PC-9 (cell line): ENCODE measurements at regions not wholly inside any gene's neighbourhood (a gene's known extent, or its start where the extent isn't known, plus 50 kb on each side); places are given as distances from the start of the nearest gene placed in this dataset.

Source experiments
- BruUV-seq: library from RNA; stranded (reverse); fragments of 400-500 nt; replicated peaks from 2 replicates; lab custom pipeline; 2021; lab: Mats Ljungman, UMichigan
- CTCF ChIA-PET: fragments of 300-600 bp; sonication (Branson Sonifier 250); formaldehyde crosslinking; loops from one replicate; lab custom pipeline; 2022; ENCODE audit warnings: antibody characterized with exemption; lab: Charles Lee
- POLR2A ChIA-PET: fragments of 300-600 bp; sonication (Branson Sonifier 250); formaldehyde crosslinking; loops from one replicate; lab custom pipeline; 2022; ENCODE audit warnings: antibody characterized with exemption; ENCODE audit not compliant: unreplicated experiment; lab: Charles Lee
- DNase-seq, 2 experiments: peaks; one replicate each; pipeline versions ENCODE4 v3.0.0 to v3.0.0-alpha.2; 2015 to 2022; ENCODE audit warnings: mixed read lengths in 1 of 2
- H2AFZ ChIP-seq: fragments of 200-600 bp; sonication (generic); 2 replicates; pipeline ENCODE4 v1.8.1; 2017; ENCODE audit warnings: antibody characterized with exemption
- H3F3A ChIP-seq: fragments of 200-600 bp; sonication (generic); 2 replicates; pipeline ENCODE4 v1.8.1; 2017; ENCODE audit warnings: antibody characterized with exemption, mild to moderate bottlenecking, low read depth; ENCODE audit not compliant: insufficient read depth
- H3K27ac ChIP-seq: fragments of 200-600 bp; sonication (generic); 2 replicates; pipeline ENCODE4 v1.6.1; 2016; ENCODE audit warnings: mixed run types
- H3K27me3 ChIP-seq: fragments of 200-600 bp; sonication (generic); 2 replicates; pipeline ENCODE4 v1.6.1; 2016; ENCODE audit warnings: low read depth, mixed run types; ENCODE audit not compliant: insufficient read depth
- H3K36me3 ChIP-seq: fragments of 200-600 bp; sonication (generic); 2 replicates; pipeline ENCODE4 v1.6.1; 2016; ENCODE audit warnings: low read depth, mixed run types
- H3K4me1 ChIP-seq: fragments of 200-600 bp; sonication (generic); replicated peaks from 2 replicates; pipeline ENCODE4 v1.6.1; 2016; ENCODE audit warnings: mixed run types; ENCODE audit not compliant: insufficient read depth
- H3K4me2 ChIP-seq: fragments of 200-600 bp; sonication (generic); 2 replicates; pipeline ENCODE4 v1.6.1; 2017; ENCODE audit warnings: mixed run types
- H3K4me3 ChIP-seq: fragments of 200-600 bp; sonication (generic); 2 replicates; pipeline ENCODE4 v1.6.1; 2016; ENCODE audit warnings: mixed run types
- H3K79me2 ChIP-seq: fragments of 200-600 bp; sonication (generic); 2 replicates; pipeline ENCODE4 v1.6.1; 2017; ENCODE audit warnings: low read depth, mixed run types
- H3K9me2 ChIP-seq: fragments of 200-600 bp; sonication (generic); 2 replicates; pipeline ENCODE4 v1.8.1; 2017; ENCODE audit warnings: mild to moderate bottlenecking; ENCODE audit not compliant: insufficient read depth
- H3K9me3 ChIP-seq: fragments of 200-600 bp; sonication (generic); 2 replicates; pipeline ENCODE4 v1.8.1; 2016; ENCODE audit warnings: low read depth; ENCODE audit not compliant: insufficient read depth
- H4K20me1 ChIP-seq: fragments of 200-600 bp; sonication (generic); 2 replicates; pipeline ENCODE4 v1.8.1; 2017; ENCODE audit not compliant: insufficient read depth
- EZH2 ChIP-seq: fragments of 200-600 bp; sonication (generic); IDR thresholded peaks from 2 replicates; pipeline ENCODE4 v1.8.0; 2017; ENCODE audit warnings: antibody characterized with exemption, low read depth
- intact Hi-C: fragments of 100-400 bp; cut with micrococcal nuclease; formaldehyde crosslinking; loops from one replicate; pipeline ENCODE4 v1.10.0; 2022; ENCODE audit not compliant: unreplicated experiment
- TF ChIP-seq, protein P1 (sequence below): fragments of 200-600 bp; sonication (generic); conservative IDR thresholded peaks from 2 replicates; pipeline ENCODE4 v1.6.1; 2017; ENCODE audit warnings: mixed run types, antibody characterized with exemption, mild to moderate bottlenecking, moderate library complexity

DNA sequence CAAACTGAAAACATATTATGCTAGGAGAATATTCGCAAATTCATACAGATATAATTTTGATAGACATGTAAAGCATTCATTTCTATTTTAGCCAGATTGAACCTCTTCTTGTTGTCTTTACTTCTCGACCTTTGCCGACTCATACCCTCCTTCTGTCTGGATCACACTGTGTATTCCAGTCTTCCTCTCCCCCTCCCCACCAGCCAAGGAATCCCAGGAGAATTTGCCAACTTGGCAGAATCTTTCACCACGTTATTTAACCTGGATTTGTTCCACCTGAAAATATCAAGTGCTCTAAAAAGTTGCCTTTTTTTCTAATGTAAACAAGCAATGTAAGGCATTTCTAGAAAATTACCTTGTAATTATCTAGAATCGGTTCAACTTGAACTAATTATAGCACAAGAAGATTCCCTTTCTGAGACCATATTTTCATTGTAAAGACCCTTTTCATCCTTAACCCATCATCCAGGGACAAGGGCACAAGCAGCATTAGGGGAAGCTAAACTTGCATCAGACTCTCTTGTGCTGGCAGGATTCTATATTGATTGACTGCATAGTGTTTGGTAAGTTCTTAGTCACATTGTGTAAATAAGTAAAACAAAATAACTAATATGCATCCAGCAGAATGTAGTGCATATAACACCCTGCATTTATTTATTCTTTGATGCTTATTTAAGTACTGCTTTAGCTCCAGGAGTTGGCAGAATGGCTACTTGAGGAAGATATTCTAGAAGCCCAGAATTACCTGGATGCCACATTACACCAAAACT is 1328.7 kb upstream of the NXPH2 start:
- ChIA-PET POLR2A (no interaction called here), CTCF (no interaction called here)
- no peaks in the 10 kb centered on the region for H3K79me2 ChIP-seq
- no peaks in the 10 kb centered on the region for H3F3A ChIP-seq
- DNase-seq = no peak
- no peaks in the 10 kb centered on the region for H3K27me3 ChIP-seq
- intact Hi-C loops = no loop called here
- no peak overlapping the region for H2AFZ ChIP-seq
- no peak for TF ChIP-seq EZH2
- TF ChIP-seq, protein P1, sequence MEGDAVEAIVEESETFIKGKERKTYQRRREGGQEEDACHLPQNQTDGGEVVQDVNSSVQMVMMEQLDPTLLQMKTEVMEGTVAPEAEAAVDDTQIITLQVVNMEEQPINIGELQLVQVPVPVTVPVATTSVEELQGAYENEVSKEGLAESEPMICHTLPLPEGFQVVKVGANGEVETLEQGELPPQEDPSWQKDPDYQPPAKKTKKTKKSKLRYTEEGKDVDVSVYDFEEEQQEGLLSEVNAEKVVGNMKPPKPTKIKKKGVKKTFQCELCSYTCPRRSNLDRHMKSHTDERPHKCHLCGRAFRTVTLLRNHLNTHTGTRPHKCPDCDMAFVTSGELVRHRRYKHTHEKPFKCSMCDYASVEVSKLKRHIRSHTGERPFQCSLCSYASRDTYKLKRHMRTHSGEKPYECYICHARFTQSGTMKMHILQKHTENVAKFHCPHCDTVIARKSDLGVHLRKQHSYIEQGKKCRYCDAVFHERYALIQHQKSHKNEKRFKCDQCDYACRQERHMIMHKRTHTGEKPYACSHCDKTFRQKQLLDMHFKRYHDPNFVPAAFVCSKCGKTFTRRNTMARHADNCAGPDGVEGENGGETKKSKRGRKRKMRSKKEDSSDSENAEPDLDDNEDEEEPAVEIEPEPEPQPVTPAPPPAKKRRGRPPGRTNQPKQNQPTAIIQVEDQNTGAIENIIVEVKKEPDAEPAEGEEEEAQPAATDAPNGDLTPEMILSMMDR = no peak
- H3K4me3 ChIP-seq = no peak overlapping the region
- H3K36me3 ChIP-seq = no peaks in the 10 kb centered on the region
- H3K4me1 ChIP-seq = no peaks in the 10 kb centered on the region
- no peak overlapping the region for H3K4me2 ChIP-seq
- no peaks in the 10 kb centered on the region for H4K20me1 ChIP-seq
- no peaks in the 10 kb centered on the region for H3K9me3 ChIP-seq
- no peaks in the 10 kb centered on the region for H3K9me2 ChIP-seq
- no TSS peak for BruUV-seq
- no peak overlapping the region for H3K27ac ChIP-seq

DNA sequence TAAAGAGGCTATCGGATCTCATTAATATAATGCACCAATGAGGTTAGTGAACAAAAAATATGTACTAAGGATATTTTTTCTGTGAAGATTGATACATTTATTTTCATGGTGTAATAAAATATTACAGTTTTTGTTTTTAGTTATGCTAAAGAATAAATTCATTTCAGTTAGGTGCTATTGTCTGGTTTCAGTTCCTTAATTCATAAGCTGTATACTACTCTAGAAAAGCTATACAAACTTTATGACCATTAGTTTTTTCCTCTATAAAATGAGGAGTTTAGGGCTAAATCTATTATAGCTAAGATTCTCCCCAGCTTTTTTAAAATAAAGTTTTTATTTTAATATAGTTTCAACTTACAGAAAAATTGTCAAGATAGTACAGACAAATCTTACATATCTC is 1311.7 kb upstream of the NXPH2 start:
- TF ChIP-seq EZH2 = no peak
- TF ChIP-seq, protein P1 = no peak
- Histone ChIP-seq H3F3A (no peaks in the 10 kb centered on the region), H3K36me3 (no peaks in the 10 kb centered on the region), H2AFZ (no peak overlapping the region), H3K9me2 (no peaks in the 10 kb centered on the region), H3K9me3 (no peaks in the 10 kb centered on the region), H3K4me3 (no peak overlapping the region), H3K4me2 (no peak overlapping the region), H3K27me3 (no peaks in the 10 kb centered on the region), H3K27ac (no peak overlapping the region), H3K4me1 (no peaks in the 10 kb centered on the region), H3K79me2 (no peaks in the 10 kb centered on the region), H4K20me1 (no peaks in the 10 kb centered on the region)
- DNase-seq = no peak
- intact Hi-C loops = no loop called here
- no TSS peak for BruUV-seq
- ChIA-PET POLR2A (no interaction called here), CTCF (no interaction called here)

DNA sequence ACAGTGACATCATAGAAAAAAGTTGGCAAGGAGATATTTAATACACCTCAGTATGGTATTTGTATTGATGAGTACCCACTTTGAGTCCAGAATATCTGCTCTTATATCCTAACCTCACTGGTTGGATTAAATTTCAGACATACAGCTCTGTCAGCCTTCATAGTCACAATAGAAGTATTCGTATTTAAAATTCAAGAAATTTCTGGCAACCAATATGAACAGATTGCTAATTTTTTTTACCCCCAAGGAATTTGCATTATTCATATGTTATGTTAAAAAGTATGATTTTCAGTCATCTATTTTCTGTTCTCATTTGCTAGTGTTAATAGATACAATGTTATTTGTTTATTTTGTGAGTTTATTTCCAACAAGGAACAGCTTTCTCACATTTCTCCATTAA is 1306.8 kb upstream of the NXPH2 start:
- ChIA-PET CTCF (no interaction called here), POLR2A (no interaction called here)
- no peak overlapping the region for H3K4me2 ChIP-seq
- no peaks in the 10 kb centered on the region for H3K4me1 ChIP-seq
- H3K9me3 ChIP-seq = no peaks in the 10 kb centered on the region
- H3K27ac ChIP-seq = no peak overlapping the region
- no peak overlapping the region for H2AFZ ChIP-seq
- H3K4me3 ChIP-seq = no peak overlapping the region
- no peaks in the 10 kb centered on the region for H3K36me3 ChIP-seq
- no peaks in the 10 kb centered on the region for H3K27me3 ChIP-seq
- TF ChIP-seq, protein P1 = no peak
- TF ChIP-seq EZH2 = no peak
- no peak for DNase-seq
- no peaks in the 10 kb centered on the region for H3F3A ChIP-seq
- no TSS peak for BruUV-seq
- H3K79me2 ChIP-seq = no peaks in the 10 kb centered on the region
- intact Hi-C loops = no loop called here
- no peaks in the 10 kb centered on the region for H4K20me1 ChIP-seq
- no peaks in the 10 kb centered on the region for H3K9me2 ChIP-seq
